Tibial artery (tissue), 4 donors: ENCODE measurements at regions not wholly inside any gene's neighbourhood (a gene's known extent, or its start where the extent isn't known, plus 50 kb on each side); places are given as distances from the start of the nearest gene placed in this dataset.
"Not testable (repeated sequence)": the region's sequence is repeated elsewhere in the genome, so short reads cannot be mapped to it uniquely, and the experiment has no call there.

Experiments used
- DNase-seq, 2 donors: peaks; one replicate each; pipeline ENCODE4 v3.0.0-alpha.2; 2019
- H3K27ac ChIP-seq, 2 donors: fragments of 200-600 bp; sonication (generic) in 1 of 2; 1 replicate in 1 of 2; 2 replicates in 1 of 2; pipeline ENCODE4 v1.5.1; 2018 to 2019; ENCODE audit warnings: mild to moderate bottlenecking in 1 of 2
- H3K27me3 ChIP-seq, 2 donors: fragments of 200-600 bp; sonication (generic) in 1 of 2; one replicate each; pipeline versions ENCODE4 v1.5.1 to v1.6.0; 2016 to 2019
- H3K36me3 ChIP-seq, 3 donors: fragments of 200-600 bp; sonication (generic) in 2 of 3; one replicate each; pipeline ENCODE4 v1.5.1; 2016 to 2019; ENCODE audit warnings: mild to moderate bottlenecking in 2 of 3
- H3K4me1 ChIP-seq, 4 donors: fragments of 200-600 bp; sonication (generic) in 2 of 4; 1 replicate in 3 of 4; 2 replicates in 1 of 4; pipeline ENCODE4 v1.5.1; 2016 to 2019
- H3K4me3 ChIP-seq, 2 donors: fragments of 200-600 bp; sonication (generic) in 1 of 2; 1 replicate in 1 of 2; 2 replicates in 1 of 2; pipeline ENCODE4 v1.5.1; 2018 to 2019; ENCODE audit warnings: mild to moderate bottlenecking in 2 of 2
- H3K9me3 ChIP-seq, 3 donors: fragments of 200-600 bp; sonication (generic) in 1 of 3; one replicate each; pipeline ENCODE4 v1.5.1; 2016 to 2019
- CTCF ChIP-seq, 2 experiments: fragments of 200-600 bp in 1 of 2; fragments of 450-650 bp in 1 of 2; IDR thresholded peaks; one replicate each; pipeline ENCODE4 v1.5.1; 2017 to 2019; ENCODE audit warnings: antibody characterized with exemption in 2 of 2, mild to moderate bottlenecking in 1 of 2, moderate library complexity in 1 of 2
- intact Hi-C: fragments of 100-400 bp; cut with DNase I; formaldehyde crosslinking; loops from one replicate; pipeline ENCODE4 v1.15.0; 2023; ENCODE audit warnings: low total_unique reads

GRCh38 chr6:16040628-16040974, 88.3 kb upstream of the MYLIP start:
- H3K36me3 ChIP-seq = no peaks in the 10 kb centered on the region
- H3K4me3 ChIP-seq = no peak overlapping the region
- H3K27me3 ChIP-seq = no peaks in the 10 kb centered on the region
- no peak for TF ChIP-seq CTCF (IDR thresholded peaks at IDR 0.05)
- no peak overlapping the region for H3K27ac ChIP-seq
- H3K4me1 ChIP-seq = no peaks in the 10 kb centered on the region
- no peak for DNase-seq
- H3K9me3 ChIP-seq = no peaks in the 10 kb centered on the region
- intact Hi-C loops = no loop called here

GRCh38 chr6:16039892-16040627, 88.8 kb upstream of the MYLIP start:
- H3K36me3 ChIP-seq, H3K4me1 ChIP-seq, DNase-seq, H3K9me3 ChIP-seq, H3K27me3 ChIP-seq, H3K27ac ChIP-seq, H3K4me3 ChIP-seq, intact Hi-C loops: not testable (repeated sequence)

- TF ChIP-seq CTCF (IDR thresholded peaks at IDR 0.05) = no peak
- Histone ChIP-seq H3K4me1 (no peaks in the 10 kb centered on the region), H3K9me3 (no peaks in the 10 kb centered on the region), H3K4me3 (no peak overlapping the region), H3K27me3 (no peaks in the 10 kb centered on the region), H3K36me3 (no peaks in the 10 kb centered on the region), H3K27ac (no peak overlapping the region)
- intact Hi-C loops = no loop called here
- DNase-seq = no peak
These were observed 89.9 kb upstream of the MYLIP start for GRCh38 chr6:16038938-16039337.

GRCh38 chr6:16035488-16036080, 93.3 kb upstream of the MYLIP start:
- H3K4me1 ChIP-seq = no peaks in the 10 kb centered on the region
- no peaks in the 10 kb centered on the region for H3K36me3 ChIP-seq
- TF ChIP-seq CTCF (IDR thresholded peaks at IDR 0.05) = no peak
- H3K9me3 ChIP-seq = no peaks in the 10 kb centered on the region
- intact Hi-C loops = no loop called here
- no peak overlapping the region for H3K27ac ChIP-seq
- DNase-seq = no peak
- H3K4me3 ChIP-seq = no peak overlapping the region
- H3K27me3 ChIP-seq = no peaks in the 10 kb centered on the region

GRCh38 chr6:16033214-16033613, 95.7 kb upstream of the MYLIP start:
- no peak for TF ChIP-seq CTCF (IDR thresholded peaks at IDR 0.05)
- no peaks in the 10 kb centered on the region for H3K36me3 ChIP-seq
- no peaks in the 10 kb centered on the region for H3K4me1 ChIP-seq
- intact Hi-C loops = no loop called here
- H3K27me3 ChIP-seq = no peaks in the 10 kb centered on the region
- no peaks in the 10 kb centered on the region for H3K9me3 ChIP-seq
- no peak overlapping the region for H3K4me3 ChIP-seq
- H3K27ac ChIP-seq = no peak overlapping the region
- no peak for DNase-seq

- DNase-seq = no peak
These were observed 97.5 kb upstream of the MYLIP start for GRCh38 chr6:16031278-16031981.

More at GRCh38 chr6:16031278-16031981, 97.5 kb upstream of the MYLIP start:
- Histone ChIP-seq H3K36me3 (no peaks in the 10 kb centered on the region), H3K4me1 (no peaks in the 10 kb centered on the region), H3K27ac (no peak overlapping the region), H3K4me3 (no peak overlapping the region), H3K9me3 (no peaks in the 10 kb centered on the region), H3K27me3 (no peaks in the 10 kb centered on the region)
- intact Hi-C loops = no loop called here
- TF ChIP-seq CTCF (IDR thresholded peaks at IDR 0.05) = no peak
